Urothelium cell line (cell line): ENCODE measurements at regions not wholly inside any gene's neighbourhood (a gene's known extent, or its start where the extent isn't known, plus 50 kb on each side); places are given as distances from the start of the nearest gene placed in this dataset.

Experiments
- DNase-seq: peaks from one replicate; pipeline ENCODE4 v3.0.0; 2011; ENCODE audit warnings: low spot score, mixed read lengths
- FAIRE-seq: peaks from 2 replicates; lab custom pipeline; 2011; peaks lifted over from hg19 to GRCh38; lab: Jason Lieb, UNC

GRCh38 chr11:128302425-128303186 lies 284.8 kb downstream of the ETS1 start:
- FAIRE-seq (no peak), DNase-seq (no peak)

GRCh38 chr11:128301756-128302155 lies 285.6 kb downstream of the ETS1 start:
- FAIRE-seq (no peak), DNase-seq (no peak)

GRCh38 chr11:128300785-128301184 lies 286.6 kb downstream of the ETS1 start:
- FAIRE-seq (no peak), DNase-seq (no peak)

- DNase-seq, result no peak
- no peak for FAIRE-seq
These were observed 288.1 kb downstream of the ETS1 start for GRCh38 chr11:128299132-128299726.

- FAIRE-seq, result no peak
- no peak for DNase-seq
These were observed 289.1 kb downstream of the ETS1 start for GRCh38 chr11:128298271-128298670.

- no peak for FAIRE-seq
- no peak for DNase-seq
These were observed 289.6 kb downstream of the ETS1 start for GRCh38 chr11:128297805-128298204.

GRCh38 chr11:128297091-128297651 lies 290.2 kb downstream of the ETS1 start:
- DNase-seq (no peak), FAIRE-seq (no peak)

- no peak for FAIRE-seq
- DNase-seq, result no peak
These were observed 292.7 kb downstream of the ETS1 start for GRCh38 chr11:128294671-128295050.

GRCh38 chr11:128294001-128294670 lies 293.2 kb downstream of the ETS1 start:
- DNase-seq (no peak), FAIRE-seq (no peak)

- DNase-seq (no peak), FAIRE-seq (no peak)
These were observed 295.5 kb downstream of the ETS1 start for GRCh38 chr11:128291835-128292234.

- DNase-seq (no peak), FAIRE-seq (no peak)
These were observed 296.4 kb downstream of the ETS1 start for GRCh38 chr11:128291007-128291406.

GRCh38 chr11:128290106-128290840 lies 297.1 kb downstream of the ETS1 start:
- no peak for FAIRE-seq
- DNase-seq, result peak; percentile 57

- no peak for DNase-seq
- no peak for FAIRE-seq
These were observed 298.3 kb downstream of the ETS1 start for GRCh38 chr11:128289048-128289447.

- DNase-seq, result no peak
- FAIRE-seq, result no peak
These were observed 299.0 kb downstream of the ETS1 start for GRCh38 chr11:128288368-128288767.

- FAIRE-seq (no peak), DNase-seq (no peak)
These were observed 302.0 kb downstream of the ETS1 start for GRCh38 chr11:128285321-128285720.

- FAIRE-seq (no peak), DNase-seq (no peak)
These were observed 302.7 kb downstream of the ETS1 start for GRCh38 chr11:128284634-128285033.

GRCh38 chr11:128283451-128283850 lies 303.9 kb downstream of the ETS1 start:
- DNase-seq, result no peak
- no peak for FAIRE-seq

- DNase-seq (no peak), FAIRE-seq (no peak)
These were observed 305.3 kb downstream of the ETS1 start for GRCh38 chr11:128282053-128282452.

- no peak for FAIRE-seq
- no peak for DNase-seq
These were observed 307.5 kb downstream of the ETS1 start for GRCh38 chr11:128279866-128280265.

GRCh38 chr11:128273736-128274135 lies 313.6 kb downstream of the ETS1 start:
- FAIRE-seq, result no peak
- DNase-seq, result no peak

GRCh38 chr11:128271401-128271800 lies 316.0 kb downstream of the ETS1 start:
- FAIRE-seq (no peak), DNase-seq (no peak)
